Ascending aorta (tissue), 2 donors: ENCODE measurements at regions not wholly inside any gene's neighbourhood (a gene's known extent, or its start where the extent isn't known, plus 50 kb on each side); places are given as distances from the start of the nearest gene placed in this dataset.

Source experiments
- DNase-seq, 2 donors: peaks; one replicate each; pipeline ENCODE4 v3.0.0-alpha.2; 2019; ENCODE audit warnings: low spot score in 2 of 2
- H3K27ac ChIP-seq, 2 donors: fragments of 200-600 bp; sonication (generic); one replicate each; pipeline ENCODE4 v1.5.1; 2016 to 2017; ENCODE audit warnings: mild to moderate bottlenecking in 1 of 2
- H3K27me3 ChIP-seq: fragments of 200-600 bp; sonication (generic); one replicate; pipeline ENCODE4 v1.5.1; 2017
- H3K36me3 ChIP-seq, 2 donors: fragments of 200-600 bp; sonication (generic); one replicate each; pipeline ENCODE4 v1.5.1; 2016
- H3K4me1 ChIP-seq, 2 donors: fragments of 200-600 bp; sonication (generic); one replicate each; pipeline ENCODE4 v1.5.1; 2016 to 2017; ENCODE audit warnings: mild to moderate bottlenecking in 1 of 2
- H3K4me3 ChIP-seq, 2 donors: fragments of 200-600 bp; sonication (generic); one replicate each; pipeline ENCODE4 v1.5.1; 2016 to 2017; ENCODE audit warnings: mild to moderate bottlenecking in 1 of 2
- H3K9me3 ChIP-seq, 2 donors: fragments of 200-600 bp; sonication (generic); one replicate each; pipeline ENCODE4 v1.5.1; 2016
- CTCF ChIP-seq, 3 experiments: fragments of 200-600 bp in 2 of 3; fragments of 450-650 bp in 1 of 3; sonication (generic) in 2 of 3; IDR thresholded peaks; one replicate each; pipeline ENCODE4 v1.5.1; 2016 to 2019; ENCODE audit warnings: antibody characterized with exemption in 3 of 3, mild to moderate bottlenecking in 1 of 3, moderate library complexity in 1 of 3
- intact Hi-C: fragments of 100-400 bp; cut with DNase I; formaldehyde crosslinking; loops from one replicate; pipeline ENCODE4 v1.15.1; 2023

- no peak for TF ChIP-seq CTCF (IDR thresholded peaks at IDR 0.05)
- no peaks in the 10 kb centered on the region for H3K9me3 ChIP-seq
- H3K36me3 ChIP-seq: no peaks in the 10 kb centered on the region
- H3K4me1 ChIP-seq: no peaks in the 10 kb centered on the region
- no peak for DNase-seq
- no peak overlapping the region for H3K4me3 ChIP-seq
- H3K27me3 ChIP-seq: no peaks in the 10 kb centered on the region
- no peak overlapping the region for H3K27ac ChIP-seq
- intact Hi-C loops: no loop called here
These were observed 952.0 kb upstream of the MBL2 start for GRCh38 chr10:53724581-53724980.

GRCh38 chr10:53719658-53720057 is 947.1 kb upstream of the MBL2 start:
- no peak for TF ChIP-seq CTCF (IDR thresholded peaks at IDR 0.05)
- Histone ChIP-seq H3K9me3 (no peaks in the 10 kb centered on the region), H3K36me3 (no peaks in the 10 kb centered on the region), H3K27ac (no peak overlapping the region), H3K4me1 (no peaks in the 10 kb centered on the region), H3K27me3 (no peaks in the 10 kb centered on the region), H3K4me3 (no peak overlapping the region)
- intact Hi-C loops: no loop called here
- no peak for DNase-seq

GRCh38 chr10:53716156-53716555 is 943.6 kb upstream of the MBL2 start:
- no peaks in the 10 kb centered on the region for H3K9me3 ChIP-seq
- TF ChIP-seq CTCF (IDR thresholded peaks at IDR 0.05): no peak
- no peaks in the 10 kb centered on the region for H3K36me3 ChIP-seq
- intact Hi-C loops: no loop called here
- H3K27ac ChIP-seq: no peak overlapping the region
- H3K27me3 ChIP-seq: no peaks in the 10 kb centered on the region
- H3K4me1 ChIP-seq: no peaks in the 10 kb centered on the region
- DNase-seq: no peak
- H3K4me3 ChIP-seq: no peak overlapping the region

GRCh38 chr10:53713431-53713830 is 940.8 kb upstream of the MBL2 start:
- no peak for DNase-seq
- H3K4me1 ChIP-seq: no peaks in the 10 kb centered on the region
- H3K27ac ChIP-seq: no peak overlapping the region
- H3K9me3 ChIP-seq: no peaks in the 10 kb centered on the region
- no peaks in the 10 kb centered on the region for H3K36me3 ChIP-seq
- TF ChIP-seq CTCF (IDR thresholded peaks at IDR 0.05): no peak
- no peak overlapping the region for H3K4me3 ChIP-seq
- intact Hi-C loops: no loop called here
- H3K27me3 ChIP-seq: no peaks in the 10 kb centered on the region

GRCh38 chr10:53702489-53702888 is 929.9 kb upstream of the MBL2 start:
- TF ChIP-seq CTCF (IDR thresholded peaks at IDR 0.05): no peak
- Histone ChIP-seq H3K36me3 (no peaks in the 10 kb centered on the region), H3K27ac (no peak overlapping the region), H3K4me3 (no peak overlapping the region), H3K27me3 (no peaks in the 10 kb centered on the region), H3K4me1 (no peaks in the 10 kb centered on the region), H3K9me3 (no peaks in the 10 kb centered on the region)
- DNase-seq: no peak
- intact Hi-C loops: no loop called here

GRCh38 chr10:53701213-53701612 is 928.6 kb upstream of the MBL2 start:
- no peaks in the 10 kb centered on the region for H3K27me3 ChIP-seq

More at GRCh38 chr10:53701213-53701612, 928.6 kb upstream of the MBL2 start:
- no peak for DNase-seq
- H3K4me3 ChIP-seq: no peak overlapping the region
- H3K36me3 ChIP-seq: no peaks in the 10 kb centered on the region
- intact Hi-C loops: no loop called here
- no peaks in the 10 kb centered on the region for H3K4me1 ChIP-seq
- H3K9me3 ChIP-seq: no peaks in the 10 kb centered on the region
- H3K27ac ChIP-seq: no peak overlapping the region
- TF ChIP-seq CTCF (IDR thresholded peaks at IDR 0.05): no peak
